ENCODE measurements at regions not wholly inside any gene's neighbourhood (a gene's known extent, or its start where the extent isn't known, plus 50 kb on each side); places are given as distances from the start of the nearest gene placed in this dataset.
A peak's percentile ranks its signal among the peaks of the same experiment; 100 is the strongest.

- peak in 1 of 2 donors; percentile 13 for DNase-seq
Observed at GRCh38 chr12:92488735-92489134, 214.1 kb upstream of the PLEKHG7 start.

DNA sequence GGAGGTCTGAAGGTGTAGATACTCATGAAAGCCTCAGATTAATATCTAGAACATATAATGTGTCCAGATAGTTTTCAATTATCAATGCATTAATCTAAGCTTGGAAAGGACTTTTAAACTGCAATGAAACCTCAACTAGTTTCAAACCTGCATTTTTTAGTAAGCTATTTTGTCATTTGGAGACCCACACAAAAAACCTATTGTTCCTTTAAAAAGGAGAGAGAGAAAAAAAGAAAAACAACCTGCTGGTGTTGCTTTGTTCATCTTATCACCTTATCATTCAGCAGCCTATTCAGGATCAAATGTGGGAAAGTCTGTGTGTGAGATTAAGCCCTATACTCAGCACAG, 215.7 kb upstream of the PLEKHG7 start:
- DNase-seq = no peak

DNA sequence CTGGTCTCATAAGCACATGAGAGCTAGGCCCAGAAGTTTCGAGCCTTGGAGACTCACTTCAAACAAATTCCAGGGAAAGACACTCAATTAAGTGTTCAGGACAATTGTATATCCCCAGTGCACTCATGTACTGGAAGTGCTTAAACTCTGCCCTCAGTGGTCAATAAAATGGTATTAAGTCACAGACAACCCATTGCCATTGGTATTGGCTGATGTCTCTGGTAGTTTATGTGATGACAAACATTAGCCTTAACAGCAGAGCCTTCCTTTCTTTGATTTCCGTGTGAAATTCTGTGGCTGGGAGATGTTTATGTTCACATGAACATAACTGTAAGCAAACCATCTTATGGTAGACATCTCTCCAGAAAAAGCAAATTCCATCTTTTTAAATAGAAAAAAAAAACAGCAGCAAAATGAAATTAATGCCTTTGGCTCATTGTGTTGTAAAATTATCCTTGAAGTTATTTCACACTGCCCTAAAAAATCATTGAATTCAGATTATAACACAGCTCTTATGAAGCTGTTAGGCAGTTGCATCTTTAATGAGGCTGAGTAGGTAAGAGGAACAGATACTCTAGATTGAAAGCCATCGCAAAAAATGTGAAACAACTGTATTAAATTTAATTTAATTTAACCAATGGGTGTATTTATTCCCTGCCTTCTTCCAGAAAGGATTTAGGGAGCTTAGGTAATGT, 216.2 kb upstream of the PLEKHG7 start:
- DNase-seq = no peak

DNA sequence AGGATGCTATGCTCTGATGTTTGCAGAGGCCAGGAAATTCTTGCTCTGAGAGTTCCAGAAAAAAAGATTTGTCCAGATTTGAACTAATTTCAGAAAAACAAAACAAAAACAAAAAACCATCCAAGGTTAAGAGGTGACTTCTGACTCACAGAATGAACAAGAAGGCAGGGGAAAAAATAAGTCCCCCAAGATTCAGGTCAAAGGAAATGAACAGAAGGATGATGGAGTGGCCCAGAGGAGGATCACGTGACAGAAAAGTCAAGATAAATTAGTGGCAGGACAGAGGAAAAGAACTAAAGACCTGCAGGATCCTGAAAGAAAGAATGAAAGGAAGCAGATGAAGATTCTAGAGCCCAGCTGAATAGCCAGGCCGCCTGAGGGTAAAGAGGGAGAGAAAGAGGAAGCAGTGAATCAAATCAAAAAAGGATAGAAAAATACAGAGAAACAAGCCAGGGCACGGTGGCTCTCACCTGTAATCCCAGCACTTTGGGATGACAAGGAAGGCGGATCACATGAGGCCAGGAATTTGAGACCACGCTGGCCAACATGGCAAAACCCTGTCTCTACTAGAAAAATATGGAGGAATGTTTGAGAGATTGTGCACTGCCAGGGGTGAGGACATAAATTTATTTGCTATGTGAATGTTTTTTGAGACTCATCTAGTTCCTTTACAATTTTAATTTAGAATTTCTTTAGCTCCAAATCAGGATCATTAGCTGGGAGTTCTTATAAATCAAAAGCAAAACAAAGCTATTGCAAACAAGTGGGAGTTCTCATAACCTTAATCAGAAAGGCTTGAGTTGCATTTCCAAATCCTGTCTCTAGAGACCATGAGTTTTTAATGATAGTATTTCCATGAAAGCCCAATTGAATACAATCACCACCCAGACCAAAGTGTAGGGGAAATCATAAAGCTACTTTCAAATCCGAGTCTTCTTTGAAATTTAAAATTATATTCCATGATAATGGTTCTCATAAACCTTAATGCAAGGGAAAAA, 217.1 kb upstream of the PLEKHG7 start:
- no peak for DNase-seq

DNA sequence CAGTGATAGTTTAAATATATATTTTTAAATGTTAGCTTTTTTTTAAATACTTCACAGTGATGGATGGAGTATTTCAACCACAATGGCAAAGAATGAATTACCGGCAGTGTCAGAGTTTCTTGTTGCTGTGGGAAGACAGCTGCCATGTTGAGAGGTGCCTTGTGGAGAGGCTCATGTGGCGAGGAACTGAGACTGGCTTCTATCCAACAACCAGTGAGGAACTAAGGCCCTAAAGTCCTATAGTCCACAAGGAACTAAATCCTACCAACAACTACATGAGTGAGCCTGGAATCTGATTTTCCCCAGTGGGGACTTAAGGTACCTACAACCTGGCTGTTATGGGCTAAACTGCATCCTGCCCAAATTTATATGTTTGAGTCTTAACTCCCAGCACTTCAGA, 220.2 kb upstream of the PLEKHG7 start:
- DNase-seq = no peak

DNA sequence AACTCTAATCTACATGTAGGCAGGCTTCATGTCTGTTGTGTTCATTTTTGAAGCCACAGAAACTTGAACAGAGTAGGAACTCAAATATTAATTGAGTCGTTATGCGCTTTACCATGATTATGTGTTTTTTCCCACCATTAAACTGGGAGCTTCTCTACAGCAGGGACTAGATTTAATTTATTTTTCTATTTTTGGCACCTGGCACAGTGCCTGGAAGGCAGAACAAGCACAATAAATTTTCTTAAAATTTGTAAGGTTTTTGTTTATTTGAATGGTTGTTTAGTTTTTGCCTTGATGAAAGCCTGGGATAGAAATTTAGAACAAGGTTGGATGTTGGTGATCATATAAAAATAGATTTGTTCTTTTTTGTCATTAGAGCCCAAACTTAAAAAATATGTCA, 221.7 kb upstream of the PLEKHG7 start:
- no peak for DNase-seq

DNA sequence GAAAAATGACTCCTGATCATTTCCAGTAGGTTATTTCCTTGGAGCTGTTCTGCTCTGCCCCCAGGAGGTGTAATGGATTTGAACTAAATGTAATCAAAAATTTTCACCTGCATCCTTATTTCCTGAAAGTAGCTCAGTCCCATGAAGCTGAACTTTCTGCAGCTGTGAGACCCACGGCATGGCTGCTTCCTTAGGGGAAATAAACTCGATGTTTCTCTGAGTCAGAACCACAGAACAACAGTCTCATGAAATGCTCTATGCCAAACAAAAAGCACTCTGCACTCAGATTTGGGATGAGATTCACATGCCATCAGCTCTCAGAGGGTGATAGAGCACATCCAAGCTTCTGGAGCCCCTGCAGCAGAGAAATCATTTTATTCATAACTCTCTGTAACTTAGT, 224.1 kb upstream of the PLEKHG7 start:
- no peak for DNase-seq

DNA sequence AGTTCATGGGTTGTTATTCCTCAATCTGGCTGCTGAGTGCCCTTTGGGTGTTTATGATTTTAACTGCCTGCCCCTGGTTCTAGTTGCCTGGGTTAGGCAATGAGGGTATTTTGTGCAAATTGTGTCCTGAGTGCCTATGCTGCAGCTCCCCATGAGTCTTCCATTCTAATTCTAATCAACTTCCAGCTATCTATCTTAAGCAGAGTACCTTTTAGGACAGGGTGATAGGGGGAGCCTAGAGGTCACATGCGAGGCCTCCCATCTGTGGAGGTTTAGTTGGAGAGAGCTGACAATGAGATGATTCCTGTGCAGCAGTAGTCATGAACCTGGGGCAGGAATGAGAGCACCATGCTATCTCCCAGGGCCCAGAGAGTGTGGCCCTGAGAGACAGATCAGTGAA, 225.9 kb upstream of the PLEKHG7 start:
- DNase-seq = no peak

GRCh38 chr12:92473564-92473963, 229.2 kb upstream of the PLEKHG7 start:
- DNase-seq = no peak

DNA sequence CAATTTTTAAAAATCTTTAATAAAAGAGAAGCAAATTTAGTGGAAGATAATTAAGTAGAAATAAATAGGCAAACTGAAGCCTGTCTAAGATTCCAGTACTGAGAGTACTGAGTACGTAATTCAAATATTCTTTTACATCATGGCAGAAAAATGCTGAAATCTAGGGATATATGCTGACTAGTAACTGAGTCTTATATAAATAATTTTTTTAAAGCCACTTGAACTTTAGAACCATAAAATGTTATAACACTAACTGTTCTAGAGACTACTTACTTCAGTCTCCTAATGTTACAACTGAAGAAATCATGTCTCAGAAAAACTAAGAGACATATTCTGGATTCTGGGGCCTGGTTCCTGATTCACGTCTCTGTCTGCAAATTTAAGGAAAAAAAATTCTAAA, 230.6 kb upstream of the PLEKHG7 start:
- DNase-seq = no peak

DNA sequence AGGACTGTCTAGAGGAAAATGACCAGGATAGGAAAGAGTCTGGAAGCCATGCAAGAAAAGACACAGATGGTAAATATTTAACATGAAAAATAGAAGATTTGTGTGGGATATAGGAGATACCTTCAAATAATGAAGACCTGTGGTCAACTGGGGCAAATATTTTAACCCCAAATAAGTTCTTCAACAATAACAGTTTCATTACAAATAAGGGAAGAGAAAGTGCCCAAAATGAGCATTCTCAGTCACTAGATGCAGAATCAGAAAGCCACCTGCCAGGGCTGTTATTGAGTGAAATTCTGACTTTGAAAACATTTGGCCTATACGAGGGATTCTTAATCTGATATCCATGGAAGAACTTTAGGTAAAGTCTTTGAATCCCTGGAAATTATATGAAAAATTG, 231.2 kb upstream of the PLEKHG7 start:
- no peak for DNase-seq

- peak; percentile 19 to 23 for DNase-seq
Observed at GRCh38 chr12:92470608-92471021, 232.2 kb upstream of the PLEKHG7 start.

DNA sequence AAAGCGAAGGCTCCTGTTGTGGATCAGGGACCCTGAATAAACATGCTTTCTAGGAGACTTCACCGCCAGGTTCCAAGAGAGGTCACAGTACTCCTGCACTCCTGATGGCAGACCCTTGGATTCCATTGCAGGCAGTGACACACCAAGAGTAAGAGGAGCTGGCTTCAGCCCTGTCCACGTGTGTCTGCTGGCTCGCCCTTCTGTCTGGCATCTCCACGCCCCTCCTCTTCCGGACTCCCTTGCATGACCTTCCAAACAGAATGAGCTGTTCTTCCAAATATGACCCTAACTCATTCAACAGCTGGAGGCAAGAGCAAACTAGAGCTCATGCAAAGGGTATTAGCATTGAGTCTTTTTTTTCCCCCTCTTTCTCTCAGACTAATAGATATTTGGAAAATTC, 233.0 kb upstream of the PLEKHG7 start:
- DNase-seq = no peak

DNA sequence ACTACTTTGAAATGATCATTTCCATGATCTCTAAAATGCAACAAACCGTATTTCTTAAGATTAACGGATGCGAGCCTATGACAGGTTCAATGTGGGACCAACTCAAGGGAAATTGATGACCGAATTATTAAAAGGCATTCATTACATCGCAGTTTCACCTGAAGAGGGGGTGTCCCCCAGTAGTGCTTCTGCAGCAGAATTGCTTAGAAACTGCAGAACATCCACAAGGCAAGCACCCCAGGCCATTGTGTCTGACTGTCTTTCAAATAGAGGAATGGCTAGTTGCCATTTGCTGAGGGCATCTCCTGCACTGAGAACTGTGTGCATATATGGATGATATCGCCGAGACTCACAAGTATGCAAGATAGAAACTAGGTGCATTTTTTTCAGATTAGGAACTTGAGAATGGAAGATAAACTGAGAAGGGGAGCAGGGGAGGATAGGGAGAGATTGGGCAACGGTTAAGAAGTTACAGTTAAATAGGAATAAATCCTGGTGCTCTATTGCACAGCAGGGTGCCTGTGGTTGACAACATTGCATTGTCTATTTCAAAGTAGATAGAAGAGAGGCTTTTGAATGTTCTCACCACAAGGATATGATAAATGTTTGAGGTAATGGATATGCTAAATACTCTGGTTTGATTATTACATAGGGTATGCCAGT, 234.3 kb upstream of the PLEKHG7 start:
- DNase-seq = no peak

GRCh38 chr12:92467886-92468285, 234.9 kb upstream of the PLEKHG7 start:
- DNase-seq = no peak

DNA sequence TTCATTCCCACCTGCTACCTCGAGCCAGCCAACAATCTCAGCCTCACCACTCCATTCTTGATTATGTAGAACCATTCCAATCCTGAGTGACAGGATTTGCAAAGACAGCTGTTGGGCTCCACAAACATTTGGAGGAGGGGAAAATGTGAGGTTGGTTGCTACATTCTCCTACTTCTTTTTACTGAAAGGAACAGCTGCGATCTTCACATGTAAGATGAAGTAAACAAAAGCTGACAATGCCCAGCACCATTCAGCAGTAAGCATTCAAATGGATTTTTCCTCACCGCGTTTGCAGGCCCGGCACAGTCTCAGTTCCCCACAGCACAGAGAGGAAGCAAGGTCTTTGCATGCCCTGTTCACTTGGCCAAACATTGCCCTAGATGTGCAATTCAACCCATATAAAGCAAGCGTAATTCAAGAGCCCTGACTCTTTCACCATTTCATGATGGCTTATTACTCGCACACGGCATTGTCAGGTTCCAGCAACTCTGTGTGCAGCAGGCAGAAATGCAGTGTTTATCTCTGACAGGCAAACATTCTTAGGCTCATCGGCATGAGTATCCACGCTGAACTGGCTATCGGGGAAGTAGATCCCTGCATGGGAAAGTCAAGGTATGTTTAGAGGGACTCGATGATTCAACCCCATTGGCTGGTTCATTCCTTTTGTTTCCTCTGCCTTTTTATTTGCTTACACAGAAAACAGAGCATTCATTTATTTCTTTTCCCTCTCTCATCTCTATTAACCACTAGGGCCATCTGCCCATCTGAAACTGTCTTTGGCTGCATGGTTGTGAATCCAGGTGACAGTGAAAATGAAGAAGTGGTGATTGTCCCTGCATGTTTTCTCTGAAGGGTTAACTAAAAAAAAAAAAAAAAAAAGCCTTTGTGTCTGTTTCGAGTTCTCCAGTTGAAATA, 236.1 kb upstream of the PLEKHG7 start:
- peak in 1 of 2 donors; percentile 60 for DNase-seq

DNA sequence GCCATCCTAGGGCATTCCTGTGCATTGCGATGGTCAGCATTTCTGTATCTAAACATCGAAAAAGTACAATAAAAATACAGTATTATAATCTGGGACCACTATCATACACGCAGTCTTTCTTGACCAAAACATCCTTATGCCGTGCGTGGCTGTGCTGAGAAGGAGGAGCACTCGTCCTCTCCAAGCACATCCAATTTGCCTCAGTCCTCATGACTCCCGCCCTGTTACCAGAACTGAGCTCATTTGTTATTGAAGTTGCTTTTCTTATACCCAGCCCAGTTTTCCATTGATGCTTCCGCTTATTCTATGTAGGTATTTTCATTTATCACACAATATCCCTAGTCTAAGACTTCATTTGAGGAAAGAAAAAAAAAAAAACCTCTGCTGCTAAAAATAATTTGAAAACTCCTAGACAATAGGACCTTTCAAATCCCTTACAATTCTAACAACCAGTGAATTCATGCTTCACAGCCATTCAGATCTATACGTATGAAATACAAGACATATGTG, 236.9 kb upstream of the PLEKHG7 start:
- DNase-seq = no peak

- DNase-seq = no peak
Observed at GRCh38 chr12:92464911-92465310, 237.9 kb upstream of the PLEKHG7 start.

DNA sequence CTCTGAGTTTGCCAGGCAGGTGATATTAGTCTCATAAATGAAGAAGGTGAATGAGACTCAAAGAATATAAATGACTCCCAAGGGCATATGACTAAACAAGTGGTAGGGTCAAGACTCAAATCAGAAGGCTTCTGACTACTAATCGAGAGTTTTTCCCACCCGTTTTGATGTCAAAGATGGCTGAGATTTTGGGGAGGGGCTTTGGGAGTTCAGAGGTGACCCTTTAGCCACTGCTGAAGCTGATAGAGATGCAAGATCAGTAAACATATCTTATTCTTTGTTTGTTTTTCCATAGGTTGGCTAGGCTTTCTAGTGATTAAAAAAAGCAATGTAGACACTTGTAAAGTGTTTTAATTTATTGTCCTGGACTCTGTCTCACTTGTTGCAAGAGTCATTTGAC, 239.6 kb upstream of the PLEKHG7 start:
- DNase-seq = no peak

DNA sequence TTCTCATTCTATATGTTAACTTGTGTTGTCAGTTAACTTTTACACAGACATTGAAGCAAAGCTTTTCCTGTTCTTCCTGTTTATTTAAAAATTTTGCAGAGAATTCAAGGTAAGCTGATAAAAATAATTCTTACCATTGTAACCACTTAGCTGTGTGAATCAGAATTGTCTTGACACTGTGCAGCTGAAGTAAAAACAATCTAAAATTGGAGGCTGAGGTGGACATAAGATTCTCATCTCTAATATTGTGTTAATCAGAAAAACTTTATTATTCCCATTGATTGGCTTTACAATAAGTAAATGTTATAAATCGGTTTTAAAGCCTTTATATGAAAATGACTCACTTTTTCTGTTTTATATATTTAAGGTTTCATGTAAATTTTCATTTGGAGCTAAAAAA, 240.3 kb upstream of the PLEKHG7 start:
- DNase-seq = no peak

- peak in 1 of 2 donors; percentile 50 for DNase-seq
Observed at GRCh38 chr12:92462049-92462448, 240.7 kb upstream of the PLEKHG7 start.

- DNase-seq = no peak
Observed at GRCh38 chr12:92459850-92460249, 242.9 kb upstream of the PLEKHG7 start.

All from CD4-positive, alpha-beta T cell treated with Interferon alpha-2 for 1 hour (primary cell).